ENCODE measurements at regions not wholly inside any gene's neighbourhood (a gene's known extent, or its start where the extent isn't known, plus 50 kb on each side); places are given as distances from the start of the nearest gene placed in this dataset.

GRCh38 chr3:177608443-177608842, 411.2 kb upstream of the TBL1XR1 start:
- no peak for DNase-seq (ENCODE audit: low read depth)
- no peak overlapping the region for H3K4me3 ChIP-seq (ENCODE audit: low read length)
- no peak for TF ChIP-seq CTCF (conservative IDR thresholded peaks at IDR 0.05; ENCODE audit: low read depth, low read length)

DNA sequence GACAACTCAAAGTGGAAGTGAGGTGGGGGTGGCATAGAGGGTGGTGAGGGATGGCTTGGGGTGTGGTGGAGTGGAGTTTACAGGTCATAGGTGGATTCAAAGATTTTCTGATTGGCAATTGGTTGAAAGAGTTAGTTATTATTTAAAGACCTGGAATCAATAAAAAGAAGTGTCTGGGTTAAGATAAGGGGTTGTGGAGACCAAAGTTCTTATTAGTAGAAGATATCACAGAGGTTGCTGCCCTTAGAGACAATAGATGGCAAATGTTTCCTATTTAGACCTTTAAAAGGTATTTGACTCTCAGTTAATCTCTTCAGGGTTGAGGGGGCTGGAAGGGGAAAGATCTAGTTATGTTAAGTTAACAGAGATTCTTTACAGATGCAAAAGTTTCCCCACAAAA, 412.3 kb upstream of the TBL1XR1 start:
- H3K4me3 ChIP-seq (ENCODE audit: low read length): no peak overlapping the region
- TF ChIP-seq CTCF (conservative IDR thresholded peaks at IDR 0.05; ENCODE audit: low read depth, low read length): no peak
- no peak for DNase-seq (ENCODE audit: low read depth)

DNA sequence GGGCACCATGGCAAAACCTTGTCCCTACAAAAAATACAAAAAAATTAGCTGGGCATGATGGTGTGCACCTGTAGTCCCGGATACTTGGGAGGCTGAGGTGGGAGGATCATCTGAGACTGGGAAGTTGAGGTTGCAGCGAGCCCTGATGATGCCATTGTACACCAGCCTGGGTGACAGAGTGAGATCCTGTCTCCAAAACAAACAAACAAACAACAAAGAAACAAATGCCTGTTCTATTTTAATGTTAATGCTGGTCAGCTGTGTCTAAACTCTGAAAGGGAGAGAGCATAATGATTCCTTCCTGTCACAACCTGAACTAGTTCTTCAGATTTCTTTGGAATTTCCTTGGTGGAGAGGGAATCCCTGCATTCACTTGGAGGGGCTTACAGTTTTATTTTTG, 413.0 kb upstream of the TBL1XR1 start:
- no peak overlapping the region for H3K4me3 ChIP-seq (ENCODE audit: low read length)
- TF ChIP-seq CTCF (conservative IDR thresholded peaks at IDR 0.05; ENCODE audit: low read depth, low read length): no peak
- no peak for DNase-seq (ENCODE audit: low read depth)

- no peak for DNase-seq (ENCODE audit: low read depth)
These were observed 413.7 kb upstream of the TBL1XR1 start for GRCh38 chr3:177610686-177611633.

GRCh38 chr3:177611752-177612334, 414.6 kb upstream of the TBL1XR1 start:
- no peak for DNase-seq (ENCODE audit: low read depth)
- no peak overlapping the region for H3K4me3 ChIP-seq (ENCODE audit: low read length)
- no peak for TF ChIP-seq CTCF (conservative IDR thresholded peaks at IDR 0.05; ENCODE audit: low read depth, low read length)

More at GRCh38 chr3:177610686-177611633, 413.7 kb upstream of the TBL1XR1 start:
- TF ChIP-seq CTCF (conservative IDR thresholded peaks at IDR 0.05; ENCODE audit: low read depth, low read length): no peak
- H3K4me3 ChIP-seq (ENCODE audit: low read length): no peak overlapping the region

- TF ChIP-seq CTCF (conservative IDR thresholded peaks at IDR 0.05; ENCODE audit: low read depth, low read length): no peak
- H3K4me3 ChIP-seq (ENCODE audit: low read length): no peak overlapping the region
- no peak for DNase-seq (ENCODE audit: low read depth)
These were observed 416.6 kb upstream of the TBL1XR1 start for GRCh38 chr3:177613901-177614300.
